Spleen (tissue), 3 donors: ENCODE measurements at regions not wholly inside any gene's neighbourhood (a gene's known extent, or its start where the extent isn't known, plus 50 kb on each side); places are given as distances from the start of the nearest gene placed in this dataset.

ENCODE experiments used
- POLR2A ChIP-seq, 3 donors: fragments of 450-650 bp; IDR thresholded peaks; one replicate each; pipeline ENCODE4 v1.5.1; 2017; ENCODE audit warnings: antibody characterized with exemption in 3 of 3, mild to moderate bottlenecking in 1 of 3
- POLR2AphosphoS5 ChIP-seq, 3 donors: sonication (generic); formaldehyde crosslinking; IDR thresholded peaks; one replicate each; pipeline ENCODE4 v1.5.1; 2017; ENCODE audit warnings: antibody characterized with exemption in 3 of 3

DNA sequence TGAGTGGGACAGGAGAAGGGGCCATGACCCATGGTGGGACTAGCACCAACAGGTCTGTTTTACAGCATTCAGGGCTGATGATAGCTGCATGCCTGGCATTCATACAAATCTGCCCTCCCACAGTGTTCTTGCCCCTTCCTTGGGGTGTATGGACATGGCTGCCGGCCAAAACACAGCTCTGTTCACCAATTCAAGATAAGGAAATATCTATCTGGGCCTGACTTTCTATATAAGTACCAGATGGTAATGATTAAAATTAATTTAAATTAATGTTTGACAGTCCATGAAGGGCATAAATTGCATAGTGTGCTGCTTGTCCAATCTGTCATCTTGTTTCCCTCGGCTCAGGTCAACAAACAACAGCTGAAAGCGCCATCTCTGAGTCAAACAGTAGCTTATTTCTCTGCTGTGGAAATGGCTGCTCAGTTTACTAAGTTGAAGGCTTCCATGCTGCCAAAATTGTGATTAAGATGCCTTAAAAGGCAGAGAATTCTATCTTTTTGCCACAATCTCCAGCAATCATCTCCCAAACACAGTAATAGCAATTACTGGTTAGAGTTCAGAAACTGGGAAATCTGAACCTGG is 67.0 kb upstream of the TSPAN7 start:
- TF ChIP-seq POLR2AphosphoS5 (IDR thresholded peaks at IDR 0.05) (no peak), POLR2A (IDR thresholded peaks at IDR 0.05) (no peak)
